ENCODE measurements at regions not wholly inside any gene's neighbourhood (a gene's known extent, or its start where the extent isn't known, plus 50 kb on each side); places are given as distances from the start of the nearest gene placed in this dataset.

DNA sequence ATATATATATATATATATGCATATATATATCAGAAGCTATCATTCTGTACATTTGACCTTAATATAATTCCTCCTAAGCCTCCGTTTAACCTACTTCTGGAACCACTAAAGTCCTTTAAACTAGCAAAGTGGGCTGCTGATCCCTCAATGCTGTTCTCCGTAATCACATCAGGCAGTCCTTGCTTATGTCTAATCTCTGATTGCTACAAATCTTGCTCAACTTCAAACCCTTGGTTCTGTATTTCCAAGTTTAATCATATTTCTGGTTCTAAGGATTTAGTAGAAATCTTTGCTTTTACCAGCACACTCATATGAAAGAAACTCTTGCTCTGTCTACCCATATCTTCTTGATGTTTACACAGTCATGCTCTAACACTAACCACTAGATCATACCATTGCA, 91.5 kb upstream of the GALNT13 start:
- TF ChIP-seq, protein P1, sequence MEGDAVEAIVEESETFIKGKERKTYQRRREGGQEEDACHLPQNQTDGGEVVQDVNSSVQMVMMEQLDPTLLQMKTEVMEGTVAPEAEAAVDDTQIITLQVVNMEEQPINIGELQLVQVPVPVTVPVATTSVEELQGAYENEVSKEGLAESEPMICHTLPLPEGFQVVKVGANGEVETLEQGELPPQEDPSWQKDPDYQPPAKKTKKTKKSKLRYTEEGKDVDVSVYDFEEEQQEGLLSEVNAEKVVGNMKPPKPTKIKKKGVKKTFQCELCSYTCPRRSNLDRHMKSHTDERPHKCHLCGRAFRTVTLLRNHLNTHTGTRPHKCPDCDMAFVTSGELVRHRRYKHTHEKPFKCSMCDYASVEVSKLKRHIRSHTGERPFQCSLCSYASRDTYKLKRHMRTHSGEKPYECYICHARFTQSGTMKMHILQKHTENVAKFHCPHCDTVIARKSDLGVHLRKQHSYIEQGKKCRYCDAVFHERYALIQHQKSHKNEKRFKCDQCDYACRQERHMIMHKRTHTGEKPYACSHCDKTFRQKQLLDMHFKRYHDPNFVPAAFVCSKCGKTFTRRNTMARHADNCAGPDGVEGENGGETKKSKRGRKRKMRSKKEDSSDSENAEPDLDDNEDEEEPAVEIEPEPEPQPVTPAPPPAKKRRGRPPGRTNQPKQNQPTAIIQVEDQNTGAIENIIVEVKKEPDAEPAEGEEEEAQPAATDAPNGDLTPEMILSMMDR (IDR thresholded peaks at IDR 0.05), result no peak
- TF ChIP-seq EP300 (IDR thresholded peaks at IDR 0.05) (no peak), POLR2A (IDR thresholded peaks at IDR 0.05) (no peak)
